Tibial artery (tissue), 4 donors: ENCODE measurements at regions not wholly inside any gene's neighbourhood (a gene's known extent, or its start where the extent isn't known, plus 50 kb on each side); places are given as distances from the start of the nearest gene placed in this dataset.

ENCODE experiments used
- DNase-seq, 2 donors: peaks; one replicate each; pipeline ENCODE4 v3.0.0-alpha.2; 2019
- H3K27ac ChIP-seq, 2 donors: fragments of 200-600 bp; sonication (generic) in 1 of 2; 1 replicate in 1 of 2; 2 replicates in 1 of 2; pipeline ENCODE4 v1.5.1; 2018 to 2019; ENCODE audit warnings: mild to moderate bottlenecking in 1 of 2
- H3K27me3 ChIP-seq, 2 donors: fragments of 200-600 bp; sonication (generic) in 1 of 2; one replicate each; pipeline versions ENCODE4 v1.5.1 to v1.6.0; 2016 to 2019
- H3K36me3 ChIP-seq, 3 donors: fragments of 200-600 bp; sonication (generic) in 2 of 3; one replicate each; pipeline ENCODE4 v1.5.1; 2016 to 2019; ENCODE audit warnings: mild to moderate bottlenecking in 2 of 3
- H3K4me1 ChIP-seq, 4 donors: fragments of 200-600 bp; sonication (generic) in 2 of 4; 1 replicate in 3 of 4; 2 replicates in 1 of 4; pipeline ENCODE4 v1.5.1; 2016 to 2019
- H3K4me3 ChIP-seq, 2 donors: fragments of 200-600 bp; sonication (generic) in 1 of 2; 1 replicate in 1 of 2; 2 replicates in 1 of 2; pipeline ENCODE4 v1.5.1; 2018 to 2019; ENCODE audit warnings: mild to moderate bottlenecking in 2 of 2
- H3K9me3 ChIP-seq, 3 donors: fragments of 200-600 bp; sonication (generic) in 1 of 3; one replicate each; pipeline ENCODE4 v1.5.1; 2016 to 2019
- intact Hi-C: fragments of 100-400 bp; cut with DNase I; formaldehyde crosslinking; loops from one replicate; pipeline ENCODE4 v1.15.0; 2023; ENCODE audit warnings: low total_unique reads
- TF ChIP-seq, protein P1 (sequence below), 2 experiments: fragments of 200-600 bp in 1 of 2; fragments of 450-650 bp in 1 of 2; IDR thresholded peaks; one replicate each; pipeline ENCODE4 v1.5.1; 2017 to 2019; ENCODE audit warnings: antibody characterized with exemption in 2 of 2, mild to moderate bottlenecking in 1 of 2, moderate library complexity in 1 of 2

DNA sequence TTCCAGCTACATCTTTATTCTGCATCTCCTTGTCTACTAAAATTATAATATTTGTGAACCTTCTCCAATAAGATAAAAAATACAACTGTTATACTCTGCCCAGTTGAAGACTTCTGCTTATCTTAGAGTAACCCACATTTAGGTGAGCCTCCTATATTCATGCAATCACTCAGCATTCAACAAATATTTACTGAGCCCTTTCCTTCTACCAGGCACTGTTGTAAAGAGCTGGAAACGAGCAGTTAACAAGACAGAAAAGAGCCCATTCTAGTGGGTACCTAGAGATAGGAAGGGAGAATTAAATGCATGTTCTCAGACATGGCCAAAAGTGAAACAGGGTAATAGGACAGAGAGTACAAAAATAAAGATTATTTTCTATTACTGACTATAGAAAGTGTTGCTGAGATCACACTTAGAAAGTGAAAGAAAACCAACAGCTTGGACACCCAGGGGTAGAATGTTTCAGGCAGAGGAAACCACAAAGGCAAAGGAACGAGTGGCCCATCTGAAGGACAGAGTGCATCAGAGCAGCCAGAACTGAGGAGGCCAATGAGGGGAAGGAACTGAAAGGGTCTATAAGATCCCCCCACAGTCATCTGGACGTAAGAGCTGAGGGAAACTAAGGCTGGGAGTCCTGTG, 50.8 kb upstream of the SMLR1 start:
- no peak for DNase-seq
- peaks cover 0 to 4% (median 0%) of the 10 kb centered on the region in 4 donors for H3K4me1 ChIP-seq
- H3K27me3 ChIP-seq, result no peaks in the 10 kb centered on the region
- no peak overlapping the region for H3K27ac ChIP-seq
- H3K36me3 ChIP-seq, result no peaks in the 10 kb centered on the region
- intact Hi-C loops, result no loop called here
- no peak overlapping the region for H3K4me3 ChIP-seq
- TF ChIP-seq, protein P1, sequence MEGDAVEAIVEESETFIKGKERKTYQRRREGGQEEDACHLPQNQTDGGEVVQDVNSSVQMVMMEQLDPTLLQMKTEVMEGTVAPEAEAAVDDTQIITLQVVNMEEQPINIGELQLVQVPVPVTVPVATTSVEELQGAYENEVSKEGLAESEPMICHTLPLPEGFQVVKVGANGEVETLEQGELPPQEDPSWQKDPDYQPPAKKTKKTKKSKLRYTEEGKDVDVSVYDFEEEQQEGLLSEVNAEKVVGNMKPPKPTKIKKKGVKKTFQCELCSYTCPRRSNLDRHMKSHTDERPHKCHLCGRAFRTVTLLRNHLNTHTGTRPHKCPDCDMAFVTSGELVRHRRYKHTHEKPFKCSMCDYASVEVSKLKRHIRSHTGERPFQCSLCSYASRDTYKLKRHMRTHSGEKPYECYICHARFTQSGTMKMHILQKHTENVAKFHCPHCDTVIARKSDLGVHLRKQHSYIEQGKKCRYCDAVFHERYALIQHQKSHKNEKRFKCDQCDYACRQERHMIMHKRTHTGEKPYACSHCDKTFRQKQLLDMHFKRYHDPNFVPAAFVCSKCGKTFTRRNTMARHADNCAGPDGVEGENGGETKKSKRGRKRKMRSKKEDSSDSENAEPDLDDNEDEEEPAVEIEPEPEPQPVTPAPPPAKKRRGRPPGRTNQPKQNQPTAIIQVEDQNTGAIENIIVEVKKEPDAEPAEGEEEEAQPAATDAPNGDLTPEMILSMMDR (IDR thresholded peaks at IDR 0.05), result no peak
- H3K9me3 ChIP-seq, result no peaks in the 10 kb centered on the region
